ENCODE measurements at regions not wholly inside any gene's neighbourhood (a gene's known extent, or its start where the extent isn't known, plus 50 kb on each side); places are given as distances from the start of the nearest gene placed in this dataset.

- TF ChIP-seq, protein P1, sequence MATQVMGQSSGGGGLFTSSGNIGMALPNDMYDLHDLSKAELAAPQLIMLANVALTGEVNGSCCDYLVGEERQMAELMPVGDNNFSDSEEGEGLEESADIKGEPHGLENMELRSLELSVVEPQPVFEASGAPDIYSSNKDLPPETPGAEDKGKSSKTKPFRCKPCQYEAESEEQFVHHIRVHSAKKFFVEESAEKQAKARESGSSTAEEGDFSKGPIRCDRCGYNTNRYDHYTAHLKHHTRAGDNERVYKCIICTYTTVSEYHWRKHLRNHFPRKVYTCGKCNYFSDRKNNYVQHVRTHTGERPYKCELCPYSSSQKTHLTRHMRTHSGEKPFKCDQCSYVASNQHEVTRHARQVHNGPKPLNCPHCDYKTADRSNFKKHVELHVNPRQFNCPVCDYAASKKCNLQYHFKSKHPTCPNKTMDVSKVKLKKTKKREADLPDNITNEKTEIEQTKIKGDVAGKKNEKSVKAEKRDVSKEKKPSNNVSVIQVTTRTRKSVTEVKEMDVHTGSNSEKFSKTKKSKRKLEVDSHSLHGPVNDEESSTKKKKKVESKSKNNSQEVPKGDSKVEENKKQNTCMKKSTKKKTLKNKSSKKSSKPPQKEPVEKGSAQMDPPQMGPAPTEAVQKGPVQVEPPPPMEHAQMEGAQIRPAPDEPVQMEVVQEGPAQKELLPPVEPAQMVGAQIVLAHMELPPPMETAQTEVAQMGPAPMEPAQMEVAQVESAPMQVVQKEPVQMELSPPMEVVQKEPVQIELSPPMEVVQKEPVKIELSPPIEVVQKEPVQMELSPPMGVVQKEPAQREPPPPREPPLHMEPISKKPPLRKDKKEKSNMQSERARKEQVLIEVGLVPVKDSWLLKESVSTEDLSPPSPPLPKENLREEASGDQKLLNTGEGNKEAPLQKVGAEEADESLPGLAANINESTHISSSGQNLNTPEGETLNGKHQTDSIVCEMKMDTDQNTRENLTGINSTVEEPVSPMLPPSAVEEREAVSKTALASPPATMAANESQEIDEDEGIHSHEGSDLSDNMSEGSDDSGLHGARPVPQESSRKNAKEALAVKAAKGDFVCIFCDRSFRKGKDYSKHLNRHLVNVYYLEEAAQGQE (IDR thresholded peaks at IDR 0.05; ENCODE audit: insufficient read depth in 1 of 2, low read depth in 2 of 2, low read length in 1 of 2) = no peak
- H3K4me1 ChIP-seq (ENCODE audit: control insufficient read depth, insufficient read depth, low read length) = no peaks in the 10 kb centered on the region
- H3K27me3 ChIP-seq (ENCODE audit: control insufficient read depth, insufficient read depth, low read length) = no peaks in the 10 kb centered on the region
- no peaks in the 10 kb centered on the region for H3K9me3 ChIP-seq (ENCODE audit: control insufficient read depth, insufficient read depth, low read depth, low read length)
- no peaks in the 10 kb centered on the region for H3K36me3 ChIP-seq (ENCODE audit: control insufficient read depth, insufficient read depth, low read length)
- intact Hi-C loops (cut with micrococcal nuclease; ENCODE audit: unreplicated experiment) (no loop called here), in situ Hi-C loops (cut with HindIII; ENCODE audit: low pct_unique_long_range_greater_than_20kb, low sequenced_read_pairs) (no loop called here)
- no peak overlapping the region for H3K27ac ChIP-seq (ENCODE audit: low read length)
- DNase-seq (ENCODE audit: low read depth, low spot score) (no peak), ATAC-seq (no peak)
- ChIA-PET POLR2A (no interaction called here), CTCF (no interaction called here)
- H3K4me3 ChIP-seq (ENCODE audit: low read depth in 2 of 2, low read length in 2 of 2) = no peak overlapping the region
- no TSS peak for BruUV-seq (replicated peaks)
Measured at GRCh38 chr1:177360791-177361190, 190.0 kb downstream of the BRINP2 start.

GRCh38 chr1:177356674-177357435, 186.1 kb downstream of the BRINP2 start:
- intact Hi-C loops (cut with micrococcal nuclease; ENCODE audit: unreplicated experiment) = no loop called here
- DNase-seq (ENCODE audit: low read depth, low spot score) (no peak), ATAC-seq (no peak)
- TF ChIP-seq, protein P1 (IDR thresholded peaks at IDR 0.05; ENCODE audit: insufficient read depth in 1 of 2, low read depth in 2 of 2, low read length in 1 of 2) = no peak
- TF ChIP-seq POLR2AphosphoS5 (IDR thresholded peaks at IDR 0.05; ENCODE audit: low read depth, low read length) (no peak), CTCF (IDR thresholded peaks at IDR 0.05) (no peak), SIN3A (IDR thresholded peaks at IDR 0.05; ENCODE audit: borderline replicate concordance, insufficient read depth, low read depth, low read length) (no peak), TCF7L2 (IDR thresholded peaks at IDR 0.05; ENCODE audit: low read depth, low read length) (no peak)
- H3K4me1 ChIP-seq (ENCODE audit: control insufficient read depth, insufficient read depth, low read length) = no peaks in the 10 kb centered on the region
- H3K27me3 ChIP-seq (ENCODE audit: control insufficient read depth, insufficient read depth, low read length) = no peaks in the 10 kb centered on the region
- in situ Hi-C loops (cut with HindIII; ENCODE audit: low pct_unique_long_range_greater_than_20kb, low sequenced_read_pairs) = no loop called here
- CTCF ChIA-PET = no interaction called here
- H3K36me3 ChIP-seq (ENCODE audit: control insufficient read depth, insufficient read depth, low read length) = no peaks in the 10 kb centered on the region
- H3K27ac ChIP-seq (ENCODE audit: low read length) = no peak overlapping the region
- no TSS peak for BruUV-seq (replicated peaks)
- POLR2A ChIA-PET = no interaction called here
- no peak overlapping the region for H3K4me3 ChIP-seq (ENCODE audit: low read depth in 2 of 2, low read length in 2 of 2)
- H3K9me3 ChIP-seq (ENCODE audit: control insufficient read depth, insufficient read depth, low read depth, low read length) = no peaks in the 10 kb centered on the region

Data from Panc1 (cell line).